AG20443 (cell line): ENCODE measurements at regions not wholly inside any gene's neighbourhood (a gene's known extent, or its start where the extent isn't known, plus 50 kb on each side); places are given as distances from the start of the nearest gene placed in this dataset.

ENCODE experiments used
- DNase-seq: peaks from one replicate; pipeline ENCODE4 v3.0.0; 2012; ENCODE audit warnings: low spot score, mixed read lengths

DNA sequence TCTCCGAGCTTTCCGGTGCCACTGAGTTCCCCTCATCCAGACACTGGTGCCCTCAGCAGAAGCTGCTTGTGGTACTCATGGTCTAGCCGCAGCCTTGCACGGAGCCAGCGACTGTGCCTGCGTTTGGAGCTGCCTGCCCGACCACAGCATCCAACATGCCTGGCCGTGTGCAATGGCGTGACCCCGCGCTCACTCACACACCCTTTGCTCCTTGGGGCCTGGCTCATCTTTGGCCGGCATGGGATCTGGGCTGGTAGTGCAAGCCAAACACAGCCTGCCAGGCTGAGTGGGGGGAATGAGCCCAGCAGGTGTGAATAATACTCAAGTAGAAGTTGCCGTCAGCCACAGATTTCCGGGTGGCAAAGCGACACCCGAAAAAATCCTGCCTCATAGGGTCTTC lies 1178.7 kb upstream of the GBE1 start:
- DNase-seq, result no peak

DNA sequence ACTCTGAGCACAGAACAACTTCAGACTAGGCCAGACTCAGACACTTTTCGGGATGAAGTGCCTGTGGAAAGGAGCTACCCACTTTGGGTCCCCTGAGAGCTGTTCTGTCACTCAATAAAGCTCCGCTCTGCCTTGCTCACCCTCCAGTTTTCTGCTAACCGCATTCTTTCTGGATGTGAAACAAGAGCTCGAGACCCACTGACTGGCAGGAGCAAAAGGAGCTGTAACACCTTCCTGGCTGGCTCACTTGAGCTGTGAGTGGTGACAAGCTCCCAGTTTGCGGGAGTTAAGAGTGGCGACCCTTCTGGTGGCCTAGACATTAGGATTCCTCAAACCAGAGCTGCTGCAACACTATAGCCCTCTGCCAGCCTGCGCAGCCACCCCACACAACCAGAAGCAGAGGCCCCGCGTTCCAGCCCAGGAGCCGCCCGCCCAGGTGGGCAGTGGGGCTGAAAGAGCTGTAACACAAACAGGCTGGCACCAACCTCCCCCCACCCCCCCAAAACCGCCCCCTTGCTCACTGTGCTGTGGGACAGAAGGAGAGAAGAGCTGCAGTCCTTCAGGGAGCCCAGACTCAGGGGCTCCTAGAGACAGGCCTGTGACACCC lies 1178.1 kb upstream of the GBE1 start:
- no peak for DNase-seq

DNA sequence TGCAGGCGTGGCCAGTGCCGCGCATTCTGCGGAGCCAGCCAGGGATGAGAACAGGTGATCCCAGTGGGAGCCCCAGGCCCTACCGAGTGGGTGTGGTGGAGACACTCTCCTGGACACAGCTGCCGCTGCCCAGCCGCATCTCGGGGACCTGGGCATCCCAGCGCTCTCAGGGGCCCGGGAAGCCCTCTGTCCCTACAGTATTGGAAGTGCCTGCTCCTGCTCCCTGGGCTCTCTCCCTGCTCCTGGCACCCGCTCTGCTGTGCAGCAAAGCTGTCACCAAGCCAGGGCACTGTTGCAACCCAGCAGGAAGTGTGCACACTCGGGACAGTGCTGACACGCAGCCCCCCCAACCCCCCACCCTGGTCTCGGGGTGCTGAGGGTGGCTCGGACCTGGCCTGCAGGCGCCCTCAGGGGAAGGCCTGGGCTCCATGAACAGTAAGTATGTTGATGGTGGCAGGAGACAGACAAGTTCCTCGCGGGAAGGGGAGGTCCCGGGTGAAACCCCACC lies 1177.4 kb upstream of the GBE1 start:
- DNase-seq, result no peak

DNA sequence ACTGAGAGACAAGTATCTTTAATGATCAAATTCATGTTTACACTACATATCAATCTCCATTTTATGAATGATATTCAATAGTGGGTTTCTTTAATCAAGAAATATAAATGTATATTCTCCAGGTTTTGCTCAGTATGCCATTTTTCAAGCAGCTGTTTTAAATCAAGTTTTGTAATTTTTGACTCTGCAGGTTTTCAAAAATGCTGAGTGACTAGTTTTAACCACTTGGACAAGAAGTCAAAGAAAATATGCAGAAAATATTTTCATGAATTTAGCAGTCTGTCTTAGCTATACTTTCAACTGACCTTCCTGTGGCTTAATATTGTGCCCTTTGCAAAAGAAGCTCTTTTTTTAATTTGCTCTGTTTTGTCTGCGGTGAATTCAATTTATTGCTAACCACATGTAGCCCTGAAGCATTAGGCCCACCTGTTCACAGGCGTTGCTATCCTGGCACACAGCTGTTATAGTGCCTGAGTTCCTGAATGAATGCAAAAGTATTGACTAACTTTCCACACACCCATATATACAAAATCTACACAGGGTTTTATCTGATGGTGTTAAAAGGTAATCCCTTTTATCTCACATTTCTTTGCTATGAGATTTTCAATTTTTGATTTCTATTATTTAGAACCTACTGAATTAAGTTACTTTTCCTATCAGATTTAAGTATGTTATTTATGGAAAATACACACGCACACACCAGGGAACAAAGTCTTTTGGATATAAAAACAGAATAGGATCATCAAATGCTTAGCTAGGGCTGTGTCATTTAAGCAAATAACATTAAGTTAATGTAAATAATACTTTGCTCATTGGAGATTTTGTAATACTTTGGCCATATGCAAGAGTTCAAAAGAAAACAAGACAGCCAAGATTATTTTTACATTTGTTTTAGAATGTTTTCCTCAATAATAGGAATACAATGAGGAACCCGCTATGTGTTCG lies 1166.1 kb upstream of the GBE1 start:
- DNase-seq, result no peak

DNA sequence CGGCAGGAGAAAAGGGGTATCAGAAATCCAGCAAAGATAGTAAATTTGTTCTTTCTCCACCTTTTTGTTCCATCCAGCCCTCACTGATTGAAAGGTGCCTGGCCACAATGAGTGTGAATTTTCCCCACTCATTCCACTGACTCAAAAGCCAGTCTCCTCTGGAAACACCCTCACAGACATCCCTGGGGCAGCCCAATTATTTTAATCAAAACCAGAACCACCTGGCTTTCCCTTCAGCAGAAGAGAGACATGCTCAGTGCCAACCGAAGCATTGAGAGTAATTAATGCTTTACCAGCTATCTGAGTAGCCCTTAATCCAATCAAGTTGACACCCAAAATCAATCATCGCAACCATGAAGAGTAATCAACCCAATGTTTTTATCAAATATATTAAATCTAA lies 1129.6 kb upstream of the GBE1 start:
- no peak for DNase-seq

DNA sequence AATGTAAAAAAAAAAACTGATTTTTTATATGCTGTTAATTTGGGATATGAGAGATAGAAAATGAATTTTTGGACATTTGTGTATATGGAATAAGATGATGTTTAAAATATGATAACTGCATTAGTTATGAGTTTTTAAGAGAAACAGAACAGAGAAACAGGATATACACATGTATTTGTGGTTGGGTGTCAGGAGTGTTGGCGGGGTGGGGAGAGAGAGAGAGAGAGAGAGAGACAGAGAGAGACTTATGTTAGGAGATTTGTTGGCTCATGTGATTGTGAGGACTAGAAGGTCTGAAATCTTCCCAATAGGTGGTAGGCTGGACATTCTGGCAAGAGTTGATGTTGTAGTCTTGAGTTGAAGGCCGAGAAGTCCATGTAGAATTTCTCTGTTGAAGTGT lies 1121.6 kb upstream of the GBE1 start:
- no peak for DNase-seq

DNA sequence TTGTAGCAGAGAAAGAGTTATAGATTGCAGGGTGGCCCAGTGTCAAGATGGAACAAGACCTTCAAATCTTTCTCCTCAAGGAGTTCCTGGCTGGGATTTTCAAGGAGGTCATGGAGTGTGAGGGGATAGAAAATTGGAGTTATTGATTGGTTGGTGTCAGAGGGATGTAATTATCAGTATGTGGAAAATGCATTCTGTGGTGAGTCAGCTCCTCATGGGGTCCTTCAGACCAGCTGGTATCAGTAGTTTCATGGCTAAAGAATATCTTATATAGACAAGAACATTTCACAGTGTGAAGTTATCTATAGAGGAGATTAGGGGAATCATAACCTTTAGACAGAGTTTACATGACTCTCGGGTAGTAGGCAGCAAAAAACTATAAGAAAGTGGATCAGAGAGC lies 1114.0 kb upstream of the GBE1 start:
- no peak for DNase-seq

DNA sequence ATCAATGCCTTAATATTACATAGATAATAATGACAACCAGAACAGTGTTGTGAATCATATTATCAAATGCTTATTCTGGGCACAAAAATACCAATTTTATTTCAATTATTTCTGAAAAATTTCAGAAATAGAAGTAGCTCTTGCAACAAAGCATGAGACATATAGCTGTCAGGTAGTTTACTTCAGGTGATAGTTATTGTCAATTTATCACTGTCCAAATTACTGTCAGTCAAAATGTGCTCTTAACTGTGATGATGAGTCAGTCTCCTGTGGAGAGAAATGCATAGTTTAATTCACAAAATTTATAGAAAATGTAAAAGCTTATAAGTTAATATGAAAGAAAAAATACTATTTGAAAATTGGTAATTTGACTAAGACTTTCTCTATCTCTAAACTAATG lies 1078.4 kb upstream of the GBE1 start:
- no peak for DNase-seq

DNA sequence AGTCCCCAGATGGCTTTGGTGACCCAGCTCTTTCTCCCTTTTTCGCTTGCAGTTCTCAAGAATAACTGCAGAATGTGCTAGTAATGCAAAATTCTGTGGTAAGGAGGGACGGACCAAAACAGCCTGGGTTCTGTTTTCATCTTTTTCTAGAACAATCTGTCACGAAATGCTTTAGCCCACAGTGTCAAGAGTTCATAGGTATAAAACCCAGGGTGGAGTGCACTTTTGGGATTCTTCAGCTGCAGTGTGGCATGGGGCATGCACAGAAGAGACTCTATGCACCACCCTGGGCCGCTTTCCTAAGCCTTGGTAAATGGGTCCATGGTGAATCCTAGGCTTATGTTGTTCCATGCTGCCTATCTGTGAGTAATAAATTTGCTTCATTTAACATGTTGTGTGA lies 1072.7 kb upstream of the GBE1 start:
- DNase-seq, result no peak

DNA sequence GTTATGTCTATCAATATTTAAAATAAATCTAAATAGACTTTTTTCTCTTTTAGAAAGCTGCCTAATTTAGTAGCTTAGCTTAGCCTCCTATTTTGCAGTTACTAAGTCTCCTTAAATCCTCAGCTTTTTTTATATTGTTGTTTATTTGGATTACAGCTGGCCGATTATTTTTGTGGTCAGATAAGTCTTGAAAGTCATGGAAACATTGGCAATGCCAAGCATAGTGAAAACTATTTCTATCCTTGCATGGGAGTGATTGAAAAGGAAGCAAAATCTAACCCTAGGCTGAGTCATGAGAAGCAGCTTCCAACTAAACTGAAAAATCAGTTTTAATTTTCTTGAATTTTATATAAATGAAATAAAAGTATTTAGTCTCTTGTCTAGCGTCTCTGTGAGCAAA lies 1063.0 kb upstream of the GBE1 start:
- no peak for DNase-seq

DNA sequence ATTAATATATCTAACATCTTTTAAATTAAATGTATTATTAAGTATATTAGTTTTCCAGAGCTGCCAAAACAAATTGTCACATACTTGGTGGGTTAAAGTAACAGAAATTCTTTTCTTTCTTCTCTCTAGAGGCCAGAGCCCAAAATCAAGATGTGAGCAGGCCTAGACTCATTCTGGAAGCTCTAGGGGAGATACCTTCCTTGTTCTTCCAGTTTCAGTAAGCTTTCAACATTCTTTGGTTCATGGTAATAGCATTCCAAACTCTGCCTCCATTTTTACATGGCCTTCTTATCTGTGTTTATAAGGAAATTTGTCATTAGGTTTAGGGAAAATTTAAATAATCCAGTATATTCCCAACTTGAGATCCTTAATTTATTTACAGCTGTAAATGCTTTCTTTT lies 1054.6 kb upstream of the GBE1 start:
- no peak for DNase-seq

DNA sequence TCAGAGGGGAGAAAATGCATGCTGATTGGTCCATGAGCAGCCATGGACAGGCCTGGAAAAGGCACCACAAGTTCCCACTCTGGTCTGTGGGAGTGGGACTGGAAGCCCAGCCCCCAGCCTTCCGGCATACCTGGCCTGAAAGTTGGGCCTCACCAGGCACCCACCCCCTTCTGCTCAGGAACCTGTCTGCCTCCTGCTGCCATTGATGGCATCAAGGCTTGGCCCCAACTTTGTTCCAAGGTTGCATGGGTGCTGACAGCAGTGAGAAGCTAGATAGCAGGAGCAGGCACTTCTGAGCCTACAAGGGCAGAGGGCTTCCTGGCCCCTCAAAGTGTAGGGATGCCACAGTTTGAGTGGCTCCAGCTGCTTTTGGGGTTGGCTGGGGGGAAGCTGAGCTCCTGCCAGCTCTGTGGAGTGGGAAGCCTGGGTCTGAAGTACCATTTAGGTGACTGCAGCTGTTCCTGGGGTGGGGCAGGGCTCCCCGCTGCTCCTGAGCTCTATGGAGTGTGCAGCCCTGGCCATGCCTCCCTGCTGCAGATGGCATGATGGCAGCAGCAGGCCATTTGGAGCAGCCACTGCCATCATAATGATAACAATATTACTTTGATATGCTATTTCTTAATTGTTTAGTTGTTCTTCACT lies 1054.1 kb upstream of the GBE1 start:
- DNase-seq, result no peak

DNA sequence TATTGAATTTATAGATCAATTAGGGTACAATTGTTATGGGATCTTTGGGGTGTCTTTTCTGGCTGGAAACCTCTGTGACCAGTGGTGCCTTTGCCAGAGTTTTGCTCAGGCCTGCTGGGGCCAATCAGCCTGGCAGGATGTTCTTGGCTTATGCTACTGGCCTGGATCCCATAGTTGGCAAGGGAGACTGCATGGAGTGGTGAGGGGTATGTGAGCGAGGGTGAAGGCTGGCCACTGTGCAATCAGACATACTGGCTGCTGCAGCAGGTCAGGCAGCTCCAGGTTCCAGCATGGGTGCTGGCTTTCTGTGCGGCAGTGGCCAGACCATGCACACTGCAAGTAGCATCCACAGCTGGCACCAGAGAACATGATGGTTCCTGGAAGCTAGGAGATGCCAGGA lies 1053.2 kb upstream of the GBE1 start:
- DNase-seq, result no peak

DNA sequence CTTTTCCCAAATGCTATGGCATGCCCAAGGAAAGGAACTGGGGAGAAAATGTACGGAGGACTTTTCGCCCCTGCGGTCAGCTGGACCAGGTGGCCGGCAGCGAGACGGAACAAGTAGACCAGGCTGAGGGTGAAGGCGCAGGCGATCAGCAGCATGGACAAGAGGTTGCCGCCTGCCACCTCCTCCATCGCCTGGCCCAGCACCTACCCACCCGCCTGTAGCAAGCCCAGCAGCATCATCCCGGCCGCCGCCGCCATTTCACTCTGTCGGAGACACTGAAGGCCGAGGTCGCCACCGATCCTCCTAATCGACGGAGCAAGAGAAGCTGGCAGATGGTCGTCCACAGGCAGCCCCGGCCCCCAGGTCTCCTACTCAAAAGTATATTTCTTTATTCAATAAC lies 1046.3 kb upstream of the GBE1 start:
- DNase-seq, result no peak

DNA sequence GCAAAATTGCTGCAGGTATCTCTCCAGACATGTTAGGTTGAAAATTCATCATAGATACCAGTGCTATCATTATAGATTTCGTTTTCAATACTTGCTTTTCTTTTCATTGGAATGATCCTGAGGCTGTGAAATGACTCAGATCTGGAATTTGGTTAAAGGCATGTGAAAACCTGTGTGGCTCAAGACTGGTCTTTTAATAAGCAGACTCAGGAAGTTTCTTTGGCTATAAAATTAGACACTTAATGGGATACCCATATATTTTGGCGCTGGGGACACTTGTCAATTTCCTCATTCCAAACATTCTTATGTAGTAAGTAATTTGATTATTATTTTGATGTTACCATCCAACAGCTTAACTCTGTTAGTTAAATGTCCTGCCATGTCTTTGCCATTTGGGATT lies 1041.1 kb upstream of the GBE1 start:
- no peak for DNase-seq

DNA sequence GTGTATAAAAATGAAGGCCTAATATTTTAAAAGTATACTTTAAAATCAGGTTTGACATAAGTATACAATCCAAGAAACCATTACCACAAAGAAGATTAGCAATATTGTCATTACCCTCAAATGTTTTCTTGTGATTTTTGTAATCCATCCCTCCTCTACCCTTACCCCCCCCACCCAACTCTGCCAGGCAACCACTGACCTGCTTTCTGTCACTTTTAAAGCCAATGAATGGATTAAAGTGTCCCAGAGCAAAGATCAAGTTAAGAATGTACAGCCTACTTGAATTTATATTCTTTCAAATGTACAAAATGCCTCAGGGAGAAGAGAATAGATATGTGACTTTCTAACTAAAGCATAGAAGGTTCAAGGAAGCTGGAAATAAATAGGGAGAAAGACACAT lies 1038.8 kb upstream of the GBE1 start:
- no peak for DNase-seq

DNA sequence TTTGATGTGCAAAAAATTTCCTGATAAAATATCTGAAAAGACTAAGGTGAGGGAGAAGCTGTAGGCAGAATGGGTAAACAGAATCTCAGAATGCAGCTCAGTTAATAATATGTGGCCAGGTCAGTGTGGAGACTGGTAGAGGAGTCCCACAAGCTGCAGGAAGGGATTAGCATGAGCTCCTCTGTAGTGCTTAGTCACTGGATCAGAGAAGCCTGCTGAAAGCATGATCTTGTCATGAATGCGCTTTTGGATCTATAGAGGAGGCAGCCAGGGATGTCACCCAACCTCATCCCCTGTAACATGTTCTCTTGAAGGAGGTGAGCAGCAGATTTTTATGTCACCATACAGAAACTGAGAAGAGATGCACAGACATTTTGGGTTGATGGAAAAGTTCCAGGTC lies 1035.3 kb upstream of the GBE1 start:
- DNase-seq, result no peak

DNA sequence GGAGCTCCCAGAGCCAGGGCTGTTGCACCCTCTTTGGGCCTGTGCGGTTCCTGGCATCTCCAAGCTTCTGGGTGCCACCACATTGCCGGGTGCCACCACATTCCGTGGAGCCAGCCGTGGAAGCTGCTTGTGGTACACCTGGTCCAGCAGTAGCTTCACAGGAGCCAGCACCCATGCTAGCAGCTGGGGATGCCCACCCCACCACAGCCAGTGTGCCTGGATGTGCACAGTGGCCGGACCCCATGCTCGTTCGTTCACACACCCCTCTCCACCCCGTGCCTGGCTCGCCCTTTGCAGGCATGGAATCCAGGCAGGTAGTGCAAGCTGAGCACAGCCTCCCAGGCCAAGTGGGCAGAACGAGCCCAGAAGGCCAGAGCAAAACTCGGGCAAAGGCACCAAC lies 1029.8 kb upstream of the GBE1 start:
- no peak for DNase-seq

DNA sequence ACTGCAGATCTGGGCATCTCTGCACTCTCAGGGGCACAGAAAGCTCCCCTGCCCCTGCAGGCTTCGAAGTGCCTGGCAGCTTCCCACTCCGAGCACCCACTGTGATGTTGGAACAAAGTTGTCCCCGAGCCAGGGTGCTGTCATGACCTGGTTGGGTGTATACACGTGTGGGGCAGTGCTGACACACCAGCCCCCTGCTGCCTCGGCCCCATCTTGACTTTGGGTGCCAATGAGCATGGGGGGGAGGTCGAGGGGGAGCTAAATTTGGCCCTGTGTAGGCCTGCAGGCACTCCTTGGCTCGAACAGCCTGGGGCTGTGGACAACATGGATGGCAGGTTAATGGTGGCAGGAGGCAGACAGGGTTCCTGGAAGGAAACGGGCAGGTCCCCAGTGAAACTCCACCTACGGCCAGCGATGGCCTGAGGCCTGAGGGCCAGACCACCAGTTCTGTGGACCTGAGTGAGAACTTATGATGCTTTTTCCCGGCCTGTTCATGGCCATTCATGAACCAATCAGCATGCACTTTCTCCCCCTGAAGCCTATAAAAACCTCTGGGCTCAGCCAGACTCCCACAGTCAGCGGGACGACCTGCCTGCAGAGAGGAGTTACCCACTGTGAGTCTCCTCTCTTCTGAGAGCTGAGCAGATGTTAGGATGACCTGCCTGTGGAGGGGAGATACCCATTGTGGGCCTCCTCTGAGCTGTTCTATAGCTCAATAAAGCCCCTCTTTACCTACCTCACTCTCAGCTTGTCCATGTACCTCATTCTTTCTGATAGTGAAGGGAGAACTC lies 1029.1 kb upstream of the GBE1 start:
- DNase-seq, result no peak

DNA sequence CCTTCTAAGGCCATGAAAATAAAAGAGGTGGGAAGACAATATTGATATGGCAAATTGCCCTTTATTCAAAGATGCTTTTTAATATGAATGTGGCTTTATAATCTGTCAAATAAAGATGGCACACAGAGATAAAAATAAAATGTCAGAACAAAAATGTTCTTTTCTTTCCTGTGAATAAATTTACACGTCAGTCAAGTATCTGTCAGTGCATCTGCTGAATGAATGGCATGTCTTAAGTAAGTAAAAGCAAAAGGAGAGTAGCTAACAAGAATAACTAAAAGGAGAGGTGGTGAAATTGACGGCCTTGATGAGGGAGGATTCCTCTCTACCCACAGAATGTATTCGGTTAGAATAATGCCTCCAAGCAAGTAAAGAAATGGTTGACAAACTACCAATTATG lies 1021.7 kb upstream of the GBE1 start:
- no peak for DNase-seq

DNA sequence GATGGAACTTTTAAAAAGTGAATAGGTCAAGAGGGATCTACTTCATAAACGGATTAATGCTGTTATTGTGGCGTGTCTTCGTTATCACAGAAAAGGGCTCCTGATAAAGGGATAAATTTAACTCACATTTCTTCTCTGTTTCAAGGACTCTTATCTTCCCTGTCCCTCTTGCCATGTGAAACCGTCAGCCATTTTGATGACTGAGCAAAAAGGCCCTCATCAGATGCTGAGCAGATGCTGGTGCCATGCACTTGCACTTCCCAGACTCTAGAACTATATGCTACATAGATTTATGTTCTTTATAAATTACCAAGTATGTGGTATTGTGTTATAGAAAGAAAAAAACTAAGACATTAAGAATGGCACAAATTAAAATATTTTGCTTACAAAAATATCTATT lies 1011.8 kb upstream of the GBE1 start:
- DNase-seq, result no peak

DNA sequence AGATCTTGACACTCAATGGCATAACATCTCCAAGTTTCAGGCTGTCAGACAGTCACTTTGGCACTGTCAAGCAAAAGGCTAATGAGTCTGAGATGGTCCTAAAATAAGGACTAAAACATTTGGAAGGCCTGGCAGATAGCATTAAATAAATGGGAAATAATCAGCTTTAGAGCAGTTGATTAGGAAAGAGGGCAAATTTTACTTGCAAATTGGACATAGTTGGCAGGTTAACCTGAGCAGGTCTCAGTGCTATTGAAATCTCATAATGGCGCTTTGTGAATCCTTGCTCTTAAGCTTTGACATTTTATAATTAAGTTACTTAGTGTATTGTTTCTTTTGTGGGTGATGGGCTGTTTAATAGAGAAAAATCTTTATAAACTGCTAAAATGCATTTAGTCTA lies 1003.1 kb upstream of the GBE1 start:
- DNase-seq, result no peak
